Ishikawa (cell line): ENCODE measurements at regions not wholly inside any gene's neighbourhood (a gene's known extent, or its start where the extent isn't known, plus 50 kb on each side); places are given as distances from the start of the nearest gene placed in this dataset.

Source experiments
- EGR1 ChIP-seq: IDR thresholded peaks from 2 replicates; pipeline ENCODE4 v1.6.1; 2012
- EP300 ChIP-seq: IDR thresholded peaks from 2 replicates; pipeline ENCODE4 v1.6.1; 2012; ENCODE audit warnings: borderline replicate concordance
- FOXM1 ChIP-seq: IDR thresholded peaks from 2 replicates; pipeline ENCODE4 v1.6.1; 2012; ENCODE audit warnings: low read depth, borderline replicate concordance
- MAX ChIP-seq: IDR thresholded peaks from 2 replicates; pipeline ENCODE4 v1.6.1; 2012
- NFIC ChIP-seq: IDR thresholded peaks from 2 replicates; pipeline ENCODE4 v1.6.1; 2012
- RAD21 ChIP-seq: IDR thresholded peaks from 2 replicates; pipeline ENCODE4 v1.6.1; 2012; ENCODE audit warnings: low read depth
- REST ChIP-seq: IDR thresholded peaks from 2 replicates; pipeline ENCODE4 v1.6.1; 2012; ENCODE audit warnings: low read depth, mild to moderate bottlenecking
- TAF1 ChIP-seq: IDR thresholded peaks from 2 replicates; pipeline ENCODE4 v1.6.1; 2012; ENCODE audit warnings: low read depth, mild to moderate bottlenecking
- TCF12 ChIP-seq: IDR thresholded peaks from 2 replicates; pipeline ENCODE4 v1.6.1; 2012; ENCODE audit warnings: low read depth
- TEAD4 ChIP-seq: IDR thresholded peaks from 2 replicates; pipeline ENCODE4 v1.6.1; 2012
- YY1 ChIP-seq: IDR thresholded peaks from 2 replicates; pipeline ENCODE4 v1.6.1; 2012; ENCODE audit warnings: low read depth

GRCh38 chr2:9112079-9112721 lies 94.4 kb upstream of the ASAP2 start:
- TF ChIP-seq EGR1 (no peak), EP300 (no peak), REST (no peak), NFIC (no peak), TCF12 (no peak), YY1 (no peak), MAX (no peak), RAD21 (no peak), TEAD4 (no peak), TAF1 (no peak), FOXM1 (no peak)
